OCI-LY3 (cell line): ENCODE measurements at regions not wholly inside any gene's neighbourhood (a gene's known extent, or its start where the extent isn't known, plus 50 kb on each side); places are given as distances from the start of the nearest gene placed in this dataset.

Experiments
- EZH2phosphoT487 ChIP-seq: fragments of 200-600 bp; shearing (Covaris generic); IDR thresholded peaks from 2 replicates; pipeline ENCODE4 v1.6.1; 2018; ENCODE audit warnings: antibody characterized with exemption, mixed run types, low read depth
- TF ChIP-seq, protein P1 (sequence below): fragments of 200-600, 300-600 bp; sonication (generic); IDR thresholded peaks from 2 replicates; pipeline ENCODE4 v1.5.1; 2014; ENCODE audit warnings: antibody characterized with exemption, low read length, low read depth

DNA sequence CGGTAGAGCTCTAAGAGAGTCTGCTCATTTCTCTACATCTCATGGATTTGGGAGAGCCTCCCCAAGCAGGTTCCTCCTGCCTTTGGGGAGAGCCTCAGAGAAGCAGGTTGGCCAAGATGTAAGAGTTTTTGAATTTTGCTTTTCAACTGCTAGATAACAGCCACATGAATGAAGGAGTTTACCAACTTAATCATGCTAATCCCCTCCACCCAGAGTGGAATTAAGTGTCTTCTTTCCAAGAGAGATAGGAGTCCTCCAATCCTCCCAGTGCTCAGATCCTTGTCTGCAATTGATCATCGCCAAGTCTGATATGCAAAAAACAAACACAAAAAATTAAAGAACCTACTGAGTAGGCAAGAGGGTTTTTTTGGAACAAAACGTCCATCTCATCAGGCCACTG lies 99.4 kb upstream of the MAP3K1 start:
- TF ChIP-seq, protein P1, sequence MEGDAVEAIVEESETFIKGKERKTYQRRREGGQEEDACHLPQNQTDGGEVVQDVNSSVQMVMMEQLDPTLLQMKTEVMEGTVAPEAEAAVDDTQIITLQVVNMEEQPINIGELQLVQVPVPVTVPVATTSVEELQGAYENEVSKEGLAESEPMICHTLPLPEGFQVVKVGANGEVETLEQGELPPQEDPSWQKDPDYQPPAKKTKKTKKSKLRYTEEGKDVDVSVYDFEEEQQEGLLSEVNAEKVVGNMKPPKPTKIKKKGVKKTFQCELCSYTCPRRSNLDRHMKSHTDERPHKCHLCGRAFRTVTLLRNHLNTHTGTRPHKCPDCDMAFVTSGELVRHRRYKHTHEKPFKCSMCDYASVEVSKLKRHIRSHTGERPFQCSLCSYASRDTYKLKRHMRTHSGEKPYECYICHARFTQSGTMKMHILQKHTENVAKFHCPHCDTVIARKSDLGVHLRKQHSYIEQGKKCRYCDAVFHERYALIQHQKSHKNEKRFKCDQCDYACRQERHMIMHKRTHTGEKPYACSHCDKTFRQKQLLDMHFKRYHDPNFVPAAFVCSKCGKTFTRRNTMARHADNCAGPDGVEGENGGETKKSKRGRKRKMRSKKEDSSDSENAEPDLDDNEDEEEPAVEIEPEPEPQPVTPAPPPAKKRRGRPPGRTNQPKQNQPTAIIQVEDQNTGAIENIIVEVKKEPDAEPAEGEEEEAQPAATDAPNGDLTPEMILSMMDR, result no peak
- no peak for TF ChIP-seq EZH2phosphoT487
